Heart left ventricle (tissue), 13 donors: ENCODE measurements at regions not wholly inside any gene's neighbourhood (a gene's known extent, or its start where the extent isn't known, plus 50 kb on each side); places are given as distances from the start of the nearest gene placed in this dataset.

Experiments
- POLR2A ChIP-seq, 2 donors: fragments of 450-650 bp; IDR thresholded peaks; one replicate each; pipeline ENCODE4 v1.6.1; 2017; ENCODE audit warnings: antibody characterized with exemption in 2 of 2, mild to moderate bottlenecking in 2 of 2, moderate library complexity in 2 of 2
- TF ChIP-seq, protein P1 (sequence below), 12 donors: fragments of 200-600 bp; sonication (generic) in 4 of 12; IDR thresholded peaks; one replicate each; pipeline versions ENCODE4 v1.5.0 to v1.8.0; 2018 to 2022; ENCODE audit warnings: antibody characterized with exemption in 12 of 12, mild to moderate bottlenecking in 5 of 12
- donor health status: ischemic (EF 13 %, LVEDD 7.1; RV severe dilation, severe dysfunction).
- donor health status: DM: no; HTN: yes; CAD: no.
- donor health status: DM: no; HTN: no; CAD: no.
- donor health status: ischemic (EF 25% LVEDD 6.9; RV normal size, moderate dysfunction).
- donor health status: ischemic (EF 25% LVEDD 5.7; RV mildly dilated, moderate dysfunction).
- donor health status: ischemic (EF 35%, LVEDD 5.7; RV mildly dilated, moderate dysfunction).
- donor health status: nonischemic (EF 11% LVEDD 7.7; RV severe dilation, severe dysfunction).
- donor health status: DM: yes; HTN: yes; CAD: no.
- donor health status: PGD.
- donor health status: ischemic (EF 29% LVEDD 5.4; RV normal size, mild dysfunction).
- donor health status: nonischemic (EF 23%, LVEDD 6.1; RV moderate dilation, normal function).

DNA sequence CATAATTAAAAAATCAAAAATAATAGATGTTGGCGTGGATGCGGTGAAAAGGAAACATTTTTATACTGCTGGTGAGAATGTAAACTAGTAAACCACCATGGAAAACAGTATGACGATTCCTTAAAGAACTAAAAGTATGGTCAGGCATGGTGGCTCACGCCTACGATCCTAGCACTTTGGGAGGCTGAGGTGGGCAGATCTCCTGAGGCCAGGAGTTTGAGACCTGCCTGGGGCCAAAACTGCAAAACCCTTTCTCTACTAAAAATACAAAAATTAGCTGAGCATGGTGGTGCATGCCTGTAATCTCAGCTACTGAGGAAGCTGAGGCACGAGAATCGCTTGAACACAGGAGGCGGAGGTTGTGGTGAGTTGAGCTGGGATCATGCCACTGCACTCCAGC, 195.7 kb upstream of the BMP4 start:
- TF ChIP-seq, protein P1, sequence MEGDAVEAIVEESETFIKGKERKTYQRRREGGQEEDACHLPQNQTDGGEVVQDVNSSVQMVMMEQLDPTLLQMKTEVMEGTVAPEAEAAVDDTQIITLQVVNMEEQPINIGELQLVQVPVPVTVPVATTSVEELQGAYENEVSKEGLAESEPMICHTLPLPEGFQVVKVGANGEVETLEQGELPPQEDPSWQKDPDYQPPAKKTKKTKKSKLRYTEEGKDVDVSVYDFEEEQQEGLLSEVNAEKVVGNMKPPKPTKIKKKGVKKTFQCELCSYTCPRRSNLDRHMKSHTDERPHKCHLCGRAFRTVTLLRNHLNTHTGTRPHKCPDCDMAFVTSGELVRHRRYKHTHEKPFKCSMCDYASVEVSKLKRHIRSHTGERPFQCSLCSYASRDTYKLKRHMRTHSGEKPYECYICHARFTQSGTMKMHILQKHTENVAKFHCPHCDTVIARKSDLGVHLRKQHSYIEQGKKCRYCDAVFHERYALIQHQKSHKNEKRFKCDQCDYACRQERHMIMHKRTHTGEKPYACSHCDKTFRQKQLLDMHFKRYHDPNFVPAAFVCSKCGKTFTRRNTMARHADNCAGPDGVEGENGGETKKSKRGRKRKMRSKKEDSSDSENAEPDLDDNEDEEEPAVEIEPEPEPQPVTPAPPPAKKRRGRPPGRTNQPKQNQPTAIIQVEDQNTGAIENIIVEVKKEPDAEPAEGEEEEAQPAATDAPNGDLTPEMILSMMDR (IDR thresholded peaks at IDR 0.05) = no peak
- TF ChIP-seq POLR2A (IDR thresholded peaks at IDR 0.05) = no peak
